RCC 7860 (cell line): ENCODE measurements at regions not wholly inside any gene's neighbourhood (a gene's known extent, or its start where the extent isn't known, plus 50 kb on each side); places are given as distances from the start of the nearest gene placed in this dataset.
A peak's percentile ranks its signal among the peaks of the same experiment; 100 is the strongest.

Experiments
- DNase-seq: peaks from one replicate; pipeline ENCODE4 v3.0.0-alpha.2; 2015; ENCODE audit warnings: low spot score
- FAIRE-seq: peaks from 2 replicates; lab custom pipeline; 2012; peaks lifted over from hg19 to GRCh38; lab: Jason Lieb, UNC

DNA sequence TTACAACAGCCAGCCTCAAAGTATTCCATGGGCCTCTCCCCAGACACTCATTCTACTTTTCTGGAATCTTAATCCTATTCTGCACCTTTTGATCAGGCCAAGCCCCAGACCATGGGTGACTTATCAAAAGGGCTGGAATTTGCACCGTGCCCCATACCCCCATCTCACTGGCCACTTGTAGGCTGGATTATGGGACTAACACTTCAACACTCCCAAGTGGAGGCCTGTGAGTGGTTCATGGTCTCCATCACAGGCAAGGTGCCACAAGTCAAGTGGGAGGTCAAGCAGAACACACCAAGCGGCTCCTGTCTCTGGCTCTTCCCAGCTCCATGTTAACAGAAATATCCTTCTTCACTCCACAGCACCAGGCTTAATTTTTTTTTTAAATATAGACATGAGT lies 212.3 kb upstream of the HEY2 start:
- FAIRE-seq (no peak), DNase-seq (no peak)

- FAIRE-seq (no peak), DNase-seq (no peak)
Observed at GRCh38 chr6:125539892-125540291, 209.5 kb upstream of the HEY2 start.

DNA sequence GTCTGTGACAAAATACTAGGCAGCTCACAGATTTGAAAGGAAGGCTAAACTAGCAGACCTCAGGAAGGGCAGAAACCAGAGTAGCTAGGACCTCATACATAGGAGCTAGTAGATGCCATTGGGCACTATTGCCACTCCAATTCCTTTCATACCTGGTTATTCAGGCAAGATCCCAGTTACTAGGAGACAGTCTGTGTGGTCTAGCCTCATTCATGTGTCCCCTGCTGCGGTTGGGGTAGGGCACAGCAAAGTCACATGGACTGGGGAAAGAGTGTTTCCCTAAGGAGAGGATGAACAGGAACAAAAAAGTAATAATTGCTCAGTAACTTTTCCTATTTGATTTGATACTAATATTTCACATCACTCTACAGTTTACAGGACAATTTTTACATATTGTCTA lies 204.6 kb upstream of the HEY2 start:
- no peak for DNase-seq
- no peak for FAIRE-seq

GRCh38 chr6:125546841-125547251 lies 202.6 kb upstream of the HEY2 start:
- FAIRE-seq = no peak
- DNase-seq = no peak

DNA sequence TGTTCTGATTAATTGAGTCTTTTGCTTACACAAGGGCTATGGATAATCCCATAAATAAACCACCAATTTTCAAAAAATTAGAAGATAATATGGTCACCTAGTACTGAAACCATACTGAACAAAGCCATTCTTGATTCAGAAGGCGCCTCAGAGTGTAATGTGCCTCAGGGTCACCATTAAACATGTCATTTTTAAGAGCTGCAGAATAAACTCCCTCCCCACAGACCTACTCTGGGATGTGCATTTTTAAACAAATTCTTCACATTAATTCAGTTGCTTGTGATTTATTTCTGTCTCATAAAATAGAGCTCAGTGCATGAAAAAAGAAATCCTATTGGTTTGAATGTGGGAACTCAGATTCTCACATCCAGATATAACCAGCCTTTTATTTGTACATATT lies 202.1 kb upstream of the HEY2 start:
- DNase-seq (no peak), FAIRE-seq (no peak)

DNA sequence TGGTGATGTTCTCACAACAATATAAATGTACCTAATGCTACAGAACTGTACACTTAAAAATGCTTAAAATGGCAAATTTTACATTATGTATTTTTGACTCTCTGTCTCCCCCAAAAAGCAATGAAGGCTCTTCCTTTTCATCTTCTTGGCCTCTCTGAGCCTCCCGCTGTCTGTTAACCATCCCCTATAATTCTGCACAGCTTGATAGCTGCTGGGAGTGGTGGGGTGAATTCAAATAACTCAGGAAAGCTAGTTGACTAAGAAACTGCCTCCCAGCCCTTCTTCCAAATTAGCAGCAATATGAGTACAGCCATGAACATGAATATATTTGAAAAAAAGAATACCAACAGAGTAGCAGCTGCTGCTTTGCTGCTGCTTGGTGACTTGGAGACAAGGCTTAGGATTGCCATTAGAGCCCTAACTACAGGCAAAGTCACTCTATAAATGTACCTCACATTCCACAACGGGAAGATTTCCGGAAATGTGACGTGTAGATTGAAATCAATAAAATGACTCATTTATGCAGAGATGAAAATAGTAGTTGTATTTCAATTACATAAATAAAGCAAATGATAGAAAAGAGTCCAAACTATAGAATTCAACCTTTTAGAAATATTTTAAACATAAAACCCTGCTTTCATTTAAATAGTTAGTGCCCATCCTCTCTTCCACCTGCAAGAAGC lies 200.1 kb upstream of the HEY2 start:
- DNase-seq (no peak), FAIRE-seq (no peak)

GRCh38 chr6:125550892-125551291 lies 198.5 kb upstream of the HEY2 start:
- no peak for DNase-seq
- FAIRE-seq = no peak

- no peak for DNase-seq
- FAIRE-seq = no peak
Observed at GRCh38 chr6:125552819-125553218, 196.6 kb upstream of the HEY2 start.

GRCh38 chr6:125554456-125554855 lies 195.0 kb upstream of the HEY2 start:
- no peak for FAIRE-seq
- no peak for DNase-seq

DNA sequence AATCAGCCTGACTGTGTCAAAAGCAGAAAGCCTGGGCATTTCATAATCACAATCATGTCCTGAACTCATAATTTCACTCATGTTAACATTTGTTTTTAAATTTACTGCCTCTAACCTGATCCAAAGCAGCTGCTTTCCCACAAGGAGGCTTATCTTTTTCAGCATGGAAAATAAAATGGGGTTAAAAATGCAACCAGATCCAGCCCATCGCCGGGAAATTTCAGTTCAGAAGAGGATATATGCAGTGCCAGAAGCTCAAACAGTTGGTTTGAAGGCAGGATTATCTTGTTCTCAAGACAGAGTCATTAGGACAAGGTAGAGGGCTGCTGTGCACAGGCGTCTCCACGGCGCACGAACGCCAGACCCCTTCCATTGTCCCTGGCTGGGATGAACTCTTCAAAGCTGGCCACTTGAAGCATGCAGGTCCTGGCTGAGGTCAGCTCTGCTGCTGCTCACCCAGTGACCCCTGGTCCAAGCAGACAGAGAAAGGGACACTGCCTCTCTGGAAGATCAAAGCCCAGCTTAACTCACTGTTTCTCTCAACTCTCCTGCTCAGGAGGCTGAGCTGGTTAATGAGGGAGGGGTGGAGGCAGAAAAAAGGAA lies 191.1 kb upstream of the HEY2 start:
- DNase-seq (no peak), FAIRE-seq (no peak)

- FAIRE-seq = no peak
- no peak for DNase-seq
Observed at GRCh38 chr6:125558907-125559306, 190.5 kb upstream of the HEY2 start.

GRCh38 chr6:125562156-125562555 lies 187.3 kb upstream of the HEY2 start:
- DNase-seq (no peak), FAIRE-seq (no peak)

GRCh38 chr6:125564941-125565340 lies 184.5 kb upstream of the HEY2 start:
- FAIRE-seq = no peak

GRCh38 chr6:125567407-125567806 lies 182.0 kb upstream of the HEY2 start:
- no peak for DNase-seq
- FAIRE-seq = no peak

More at GRCh38 chr6:125564941-125565340, 184.5 kb upstream of the HEY2 start:
- no peak for DNase-seq

DNA sequence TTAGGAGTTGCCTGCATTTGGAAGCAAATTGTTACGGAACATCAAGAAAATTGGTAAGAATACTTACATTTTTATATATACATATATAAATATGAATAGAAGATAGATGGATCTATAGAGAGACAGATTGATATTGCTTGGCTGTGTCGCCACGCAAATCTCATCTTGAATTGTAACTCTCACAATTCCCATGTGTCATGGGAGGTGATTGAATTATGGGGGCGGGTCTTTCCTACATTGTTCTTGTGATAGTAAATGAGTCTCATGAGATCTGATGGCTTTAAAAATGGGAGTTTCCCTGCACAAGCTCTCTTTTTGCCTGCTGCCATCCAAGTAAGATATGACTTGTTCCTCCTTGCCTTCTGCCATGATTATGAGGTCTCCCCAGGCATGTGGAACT lies 180.8 kb upstream of the HEY2 start:
- FAIRE-seq = no peak
- DNase-seq = no peak

DNA sequence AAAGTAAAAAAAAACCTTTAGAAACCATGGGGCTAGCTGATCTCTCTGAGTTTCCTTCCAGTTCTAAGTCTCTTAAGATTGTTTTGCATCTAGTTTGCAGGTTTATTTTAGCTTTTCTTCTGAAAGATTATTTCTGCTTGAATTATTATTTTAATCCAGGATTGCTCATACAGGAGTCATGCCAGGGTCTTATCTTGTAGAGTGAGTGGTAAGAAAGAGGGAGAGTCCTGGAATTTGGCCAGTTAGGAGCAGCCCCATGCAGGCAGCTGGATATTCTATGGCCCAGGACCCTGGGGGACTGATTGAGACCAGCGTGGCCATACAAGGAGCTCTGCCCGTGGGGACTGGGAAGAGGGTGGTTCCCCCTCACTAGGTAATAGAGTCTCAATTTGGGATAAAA lies 178.9 kb upstream of the HEY2 start:
- DNase-seq (no peak), FAIRE-seq (no peak)

- DNase-seq (no peak), FAIRE-seq (no peak)
Observed at GRCh38 chr6:125571207-125571755, 178.2 kb upstream of the HEY2 start.

- no peak for DNase-seq
- no peak for FAIRE-seq
Observed at GRCh38 chr6:125574604-125575003, 174.8 kb upstream of the HEY2 start.

DNA sequence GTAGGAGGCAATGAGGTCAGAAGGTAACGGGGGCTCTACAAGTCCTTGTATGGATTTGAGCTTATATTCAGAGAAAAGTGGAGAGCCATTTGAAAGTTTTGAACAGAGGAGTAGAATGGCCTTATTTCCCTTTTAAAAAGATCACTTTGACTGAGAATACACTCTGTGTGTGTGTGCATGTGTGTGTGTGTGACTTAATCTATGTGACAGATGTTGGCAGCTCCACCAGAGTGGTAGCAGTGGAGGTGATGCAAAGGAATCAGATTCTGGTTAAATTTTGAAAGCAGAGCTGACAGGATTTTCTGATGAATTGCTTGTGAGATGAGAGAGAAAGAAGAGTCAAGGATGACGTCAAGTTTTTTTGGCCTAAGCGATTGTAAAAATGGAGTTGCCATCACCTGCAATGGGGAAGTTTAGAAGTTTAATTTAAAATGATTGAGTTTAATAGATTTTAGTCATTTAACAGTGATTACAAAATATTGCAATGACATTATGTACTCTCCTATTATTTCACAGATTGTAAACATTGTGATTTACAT lies 172.2 kb upstream of the HEY2 start:
- FAIRE-seq (no peak), DNase-seq (no peak)

GRCh38 chr6:125584468-125584939 lies 164.9 kb upstream of the HEY2 start:
- DNase-seq = no peak
- no peak for FAIRE-seq

DNA sequence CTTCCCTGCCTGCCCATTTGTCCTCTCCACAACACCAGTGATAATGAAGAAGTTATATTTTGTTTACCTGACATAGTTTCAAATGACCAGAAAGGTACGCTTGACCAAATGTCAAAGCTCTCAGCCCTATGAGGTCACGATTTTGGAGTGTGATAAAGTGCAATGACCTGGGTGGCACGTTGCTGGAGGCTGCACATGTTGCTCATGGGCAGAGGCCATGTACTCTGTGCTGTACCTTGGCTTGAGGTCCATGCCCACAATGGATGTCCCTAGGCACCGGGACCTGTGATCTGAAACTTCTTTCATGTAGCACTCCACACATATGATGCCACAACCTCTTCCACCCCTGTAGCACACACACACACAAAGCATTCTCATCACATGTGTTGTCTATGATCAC lies 164.0 kb upstream of the HEY2 start:
- no peak for DNase-seq
- FAIRE-seq = no peak

- DNase-seq (peak; percentile 26), FAIRE-seq (no peak)
Observed at GRCh38 chr6:125586074-125586473, 163.4 kb upstream of the HEY2 start.
